OCI-LY3 (cell line): ENCODE measurements at regions not wholly inside any gene's neighbourhood (a gene's known extent, or its start where the extent isn't known, plus 50 kb on each side); places are given as distances from the start of the nearest gene placed in this dataset.

Source experiments
- CTCF ChIP-seq: fragments of 200-600, 300-600 bp; sonication (generic); IDR thresholded peaks from 2 replicates; pipeline ENCODE4 v1.5.1; 2014; ENCODE audit warnings: antibody characterized with exemption, low read length, low read depth
- EZH2phosphoT487 ChIP-seq: fragments of 200-600 bp; shearing (Covaris generic); IDR thresholded peaks from 2 replicates; pipeline ENCODE4 v1.6.1; 2018; ENCODE audit warnings: antibody characterized with exemption, mixed run types, low read depth

GRCh38 chr21:35796844-35797243 lies 263.5 kb downstream of the SETD4 start:
- TF ChIP-seq CTCF (no peak), EZH2phosphoT487 (no peak)
